ENCODE measurements at regions not wholly inside any gene's neighbourhood (a gene's known extent, or its start where the extent isn't known, plus 50 kb on each side); places are given as distances from the start of the nearest gene placed in this dataset.

DNA sequence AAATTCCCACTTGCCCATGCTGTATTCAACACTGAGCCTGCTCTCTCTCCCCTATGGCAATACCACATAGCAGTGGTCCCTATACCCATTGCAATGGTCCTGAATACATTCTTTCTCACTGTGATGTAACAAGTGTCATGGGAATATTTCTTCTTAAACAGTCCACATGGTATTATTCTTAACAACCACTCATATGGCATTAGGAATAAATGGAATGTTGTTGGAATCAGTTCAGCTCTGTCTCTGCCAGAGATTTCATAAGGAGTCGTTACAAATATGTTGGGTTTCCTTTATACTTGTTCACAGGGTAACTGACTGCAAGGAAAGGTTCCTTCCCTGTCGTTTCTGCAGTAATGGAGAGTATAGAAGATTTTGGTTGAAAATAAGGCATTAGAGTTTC lies 128.3 kb upstream of the SPATA13 start:
- TF ChIP-seq, protein P1, sequence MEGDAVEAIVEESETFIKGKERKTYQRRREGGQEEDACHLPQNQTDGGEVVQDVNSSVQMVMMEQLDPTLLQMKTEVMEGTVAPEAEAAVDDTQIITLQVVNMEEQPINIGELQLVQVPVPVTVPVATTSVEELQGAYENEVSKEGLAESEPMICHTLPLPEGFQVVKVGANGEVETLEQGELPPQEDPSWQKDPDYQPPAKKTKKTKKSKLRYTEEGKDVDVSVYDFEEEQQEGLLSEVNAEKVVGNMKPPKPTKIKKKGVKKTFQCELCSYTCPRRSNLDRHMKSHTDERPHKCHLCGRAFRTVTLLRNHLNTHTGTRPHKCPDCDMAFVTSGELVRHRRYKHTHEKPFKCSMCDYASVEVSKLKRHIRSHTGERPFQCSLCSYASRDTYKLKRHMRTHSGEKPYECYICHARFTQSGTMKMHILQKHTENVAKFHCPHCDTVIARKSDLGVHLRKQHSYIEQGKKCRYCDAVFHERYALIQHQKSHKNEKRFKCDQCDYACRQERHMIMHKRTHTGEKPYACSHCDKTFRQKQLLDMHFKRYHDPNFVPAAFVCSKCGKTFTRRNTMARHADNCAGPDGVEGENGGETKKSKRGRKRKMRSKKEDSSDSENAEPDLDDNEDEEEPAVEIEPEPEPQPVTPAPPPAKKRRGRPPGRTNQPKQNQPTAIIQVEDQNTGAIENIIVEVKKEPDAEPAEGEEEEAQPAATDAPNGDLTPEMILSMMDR (conservative IDR thresholded peaks at IDR 0.05) = no peak
- no peak for TF ChIP-seq ZFX (IDR thresholded peaks at IDR 0.05)
